ENCODE measurements at regions not wholly inside any gene's neighbourhood (a gene's known extent, or its start where the extent isn't known, plus 50 kb on each side); places are given as distances from the start of the nearest gene placed in this dataset.

- no peak for DNase-seq (ENCODE audit: low read depth, low spot score)
These were observed 308.6 kb upstream of the MAP3K7 start for GRCh38 chr6:90895299-90896074.

- DNase-seq (ENCODE audit: low read depth, low spot score): no peak
These were observed 307.6 kb upstream of the MAP3K7 start for GRCh38 chr6:90894285-90895130.

- DNase-seq (ENCODE audit: low read depth, low spot score): no peak
These were observed 306.5 kb upstream of the MAP3K7 start for GRCh38 chr6:90893400-90893799.

- no peak for DNase-seq (ENCODE audit: low read depth, low spot score)
These were observed 305.4 kb upstream of the MAP3K7 start for GRCh38 chr6:90892271-90892670.

GRCh38 chr6:90891355-90891754, 304.5 kb upstream of the MAP3K7 start:
- DNase-seq (ENCODE audit: low read depth, low spot score): no peak

GRCh38 chr6:90890683-90891330, 303.9 kb upstream of the MAP3K7 start:
- DNase-seq (ENCODE audit: low read depth, low spot score): peak; percentile 30

GRCh38 chr6:90887764-90888163, 300.9 kb upstream of the MAP3K7 start:
- DNase-seq (ENCODE audit: low read depth, low spot score): no peak

GRCh38 chr6:90885611-90886056, 298.8 kb upstream of the MAP3K7 start:
- DNase-seq (ENCODE audit: low read depth, low spot score): peak; percentile 81

GRCh38 chr6:90885137-90885536, 298.3 kb upstream of the MAP3K7 start:
- DNase-seq (ENCODE audit: low read depth, low spot score): peak; percentile 36

- no peak for DNase-seq (ENCODE audit: low read depth, low spot score)
These were observed 290.7 kb upstream of the MAP3K7 start for GRCh38 chr6:90877616-90878015.

GRCh38 chr6:90874931-90875330, 288.1 kb upstream of the MAP3K7 start:
- no peak for DNase-seq (ENCODE audit: low read depth, low spot score)

- DNase-seq (ENCODE audit: low read depth, low spot score): no peak
These were observed 286.1 kb upstream of the MAP3K7 start for GRCh38 chr6:90872981-90873380.

- DNase-seq (ENCODE audit: low read depth, low spot score): no peak
These were observed 283.7 kb upstream of the MAP3K7 start for GRCh38 chr6:90870561-90870960.

- no peak for DNase-seq (ENCODE audit: low read depth, low spot score)
These were observed 281.8 kb upstream of the MAP3K7 start for GRCh38 chr6:90868656-90869055.

- peak; percentile 12 for DNase-seq (ENCODE audit: low read depth, low spot score)
These were observed 281.4 kb upstream of the MAP3K7 start for GRCh38 chr6:90868256-90868655.

GRCh38 chr6:90865513-90865912, 278.6 kb upstream of the MAP3K7 start:
- DNase-seq (ENCODE audit: low read depth, low spot score): no peak

- DNase-seq (ENCODE audit: low read depth, low spot score): no peak
These were observed 276.2 kb upstream of the MAP3K7 start for GRCh38 chr6:90863043-90863442.

- no peak for DNase-seq (ENCODE audit: low read depth, low spot score)
These were observed 274.1 kb upstream of the MAP3K7 start for GRCh38 chr6:90860822-90861601.

GRCh38 chr6:90859612-90860011, 272.7 kb upstream of the MAP3K7 start:
- no peak for DNase-seq (ENCODE audit: low read depth, low spot score)

GRCh38 chr6:90859056-90859455, 272.2 kb upstream of the MAP3K7 start:
- peak; percentile 39 for DNase-seq (ENCODE audit: low read depth, low spot score)

GRCh38 chr6:90849686-90850085, 262.8 kb upstream of the MAP3K7 start:
- no peak for DNase-seq (ENCODE audit: low read depth, low spot score)

Measured in ELF-1 (cell line).